Neural progenitor cell (in vitro differentiated cells): ENCODE measurements at regions not wholly inside any gene's neighbourhood (a gene's known extent, or its start where the extent isn't known, plus 50 kb on each side); places are given as distances from the start of the nearest gene placed in this dataset.

Experiments used
- DNase-seq: peaks from one replicate; pipeline ENCODE4 v3.0.0-alpha.2; 2016; ENCODE audit warnings: low spot score
- H2AFZ ChIP-seq: fragments of 200-600 bp; sonication (generic); replicated peaks from 2 replicates; pipeline ENCODE4 v1.6.1; 2016; ENCODE audit warnings: antibody characterized with exemption
- H3F3A ChIP-seq: fragments of 200-600 bp; sonication (generic); 2 replicates; pipeline ENCODE4 v1.6.1; 2016; ENCODE audit warnings: antibody characterized with exemption, low read depth
- H3K27ac ChIP-seq: fragments of 200-600 bp; sonication (generic); 2 replicates; pipeline ENCODE4 v1.5.1; 2016; ENCODE audit warnings: mild to moderate bottlenecking
- H3K27me3 ChIP-seq: fragments of 200-600 bp; sonication (generic); 2 replicates; pipeline ENCODE4 v1.6.1; 2016; ENCODE audit warnings: mild to moderate bottlenecking, moderate library complexity
- H3K36me3 ChIP-seq: fragments of 200-600 bp; sonication (generic); 2 replicates; pipeline ENCODE4 v1.5.1; 2016
- H3K4me1 ChIP-seq: fragments of 200-600 bp; sonication (generic); 2 replicates; pipeline ENCODE4 v1.6.1; 2016; ENCODE audit warnings: mixed run types
- H3K4me2 ChIP-seq: fragments of 200-600 bp; sonication (generic); 2 replicates; pipeline ENCODE4 v1.6.1; 2016
- H3K4me3 ChIP-seq: fragments of 200-600 bp; sonication (generic); 2 replicates; pipeline ENCODE4 v1.5.1; 2016
- H3K79me2 ChIP-seq: fragments of 200-600 bp; sonication (generic); 2 replicates; pipeline ENCODE4 v1.6.1; 2016; ENCODE audit warnings: low read depth
- H3K9ac ChIP-seq: fragments of 200-600 bp; sonication (generic); 2 replicates; pipeline ENCODE4 v1.6.1; 2016
- H3K9me3 ChIP-seq: fragments of 200-600 bp; sonication (generic); 2 replicates; pipeline ENCODE4 v1.5.1; 2016; ENCODE audit warnings: low read depth
- H4K20me1 ChIP-seq: fragments of 200-600 bp; sonication (generic); 2 replicates; pipeline ENCODE4 v1.6.1; 2016; ENCODE audit warnings: low read depth
- H3K27ac Mint-ChIP-seq: 3 replicates; pipeline ENCODE4 v1.8.0; 2021; ENCODE audit warnings: mixed read lengths
- H3K27me3 Mint-ChIP-seq: 2 replicates; pipeline ENCODE4 v1.8.0; 2022; ENCODE audit warnings: low read depth, mild to moderate bottlenecking, inconsistent platforms, moderate library complexity, mixed read lengths; ENCODE audit not compliant: insufficient read depth
- H3K36me3 Mint-ChIP-seq: 3 replicates; pipeline ENCODE4 v1.8.0; 2021; ENCODE audit warnings: mixed read lengths
- H3K4me1 Mint-ChIP-seq: 3 replicates; pipeline ENCODE4 v1.8.0; 2021; ENCODE audit warnings: mixed read lengths
- H3K4me3 Mint-ChIP-seq: 3 replicates; pipeline ENCODE4 v1.8.0; 2021; ENCODE audit warnings: mild to moderate bottlenecking, moderate library complexity, mixed read lengths
- H3K9me3 Mint-ChIP-seq: 3 replicates; pipeline ENCODE4 v1.8.0; 2020; ENCODE audit warnings: mixed read lengths
- CTCF ChIP-seq: fragments of 200-600 bp; sonication (generic); IDR thresholded peaks from 2 replicates; pipeline ENCODE4 v1.5.1; 2017; ENCODE audit warnings: antibody characterized with exemption, mild to moderate bottlenecking
- EZH2 ChIP-seq: fragments of 200-600 bp; sonication (generic); IDR thresholded peaks from 2 replicates; pipeline ENCODE4 v1.6.1; 2017; ENCODE audit warnings: antibody characterized with exemption, mild to moderate bottlenecking, moderate library complexity
- EZH2phosphoT487 ChIP-seq: fragments of 200-600 bp; sonication (generic); IDR thresholded peaks from 2 replicates; pipeline ENCODE4 v1.6.1; 2017; ENCODE audit warnings: antibody characterized with exemption

- no peak overlapping the region for H3K4me3 ChIP-seq
- no peaks in the 10 kb centered on the region for H3K27me3 ChIP-seq
- DNase-seq, result peak; percentile 13
- H3K27ac Mint-ChIP-seq, result no peak overlapping the region
- H2AFZ ChIP-seq, result no peak overlapping the region
- H3K36me3 ChIP-seq, result no peaks in the 10 kb centered on the region
- no peaks in the 10 kb centered on the region for H3K36me3 Mint-ChIP-seq
- no peak overlapping the region for H3K9ac ChIP-seq
- no peaks in the 10 kb centered on the region for H3K4me1 ChIP-seq
- no peaks in the 10 kb centered on the region for H3K79me2 ChIP-seq
- H3K9me3 Mint-ChIP-seq, result no peaks in the 10 kb centered on the region
- H3K27ac ChIP-seq, result no peak overlapping the region
- TF ChIP-seq CTCF, result no peak
- TF ChIP-seq EZH2, result no peak
- TF ChIP-seq EZH2phosphoT487, result no peak
- no peaks in the 10 kb centered on the region for H4K20me1 ChIP-seq
- no peak overlapping the region for H3K4me2 ChIP-seq
- H3K4me3 Mint-ChIP-seq, result no peak overlapping the region
- no peaks in the 10 kb centered on the region for H3K9me3 ChIP-seq
- H3K4me1 Mint-ChIP-seq, result peaks cover 10% of the 10 kb centered on the region
- H3K27me3 Mint-ChIP-seq, result no peaks in the 10 kb centered on the region
- H3F3A ChIP-seq, result no peaks in the 10 kb centered on the region
Measured at GRCh38 chr2:146916914-146917313, 927.9 kb upstream of the ACVR2A start.

- no peak overlapping the region for H3K27ac ChIP-seq
- Mint-ChIP-seq H3K27ac (no peak overlapping the region), H3K4me3 (no peak overlapping the region), H3K27me3 (peaks cover 2% of the 10 kb centered on the region), H3K4me1 (peaks cover 5% of the 10 kb centered on the region), H3K36me3 (no peaks in the 10 kb centered on the region), H3K9me3 (no peaks in the 10 kb centered on the region)
- H3K4me2 ChIP-seq, result no peak overlapping the region
- H3K79me2 ChIP-seq, result no peaks in the 10 kb centered on the region
- H2AFZ ChIP-seq, result no peak overlapping the region
- TF ChIP-seq EZH2, result no peak
- TF ChIP-seq EZH2phosphoT487, result no peak
- TF ChIP-seq CTCF, result no peak
- H3K27me3 ChIP-seq, result no peaks in the 10 kb centered on the region
- no peaks in the 10 kb centered on the region for H3K9me3 ChIP-seq
- no peaks in the 10 kb centered on the region for H3K4me1 ChIP-seq
- H3K4me3 ChIP-seq, result no peak overlapping the region
- H3F3A ChIP-seq, result no peaks in the 10 kb centered on the region
- H4K20me1 ChIP-seq, result no peaks in the 10 kb centered on the region
- no peak for DNase-seq
- no peaks in the 10 kb centered on the region for H3K36me3 ChIP-seq
- no peak overlapping the region for H3K9ac ChIP-seq
Measured at GRCh38 chr2:146913476-146913875, 931.4 kb upstream of the ACVR2A start.

- Mint-ChIP-seq H3K4me3 (no peak overlapping the region), H3K36me3 (no peaks in the 10 kb centered on the region), H3K9me3 (no peaks in the 10 kb centered on the region), H3K27ac (no peak overlapping the region), H3K4me1 (peaks cover 5% of the 10 kb centered on the region), H3K27me3 (peaks cover 2% of the 10 kb centered on the region)
- Histone ChIP-seq H3K4me2 (no peak overlapping the region), H3K4me3 (no peak overlapping the region), H2AFZ (no peak overlapping the region), H3K27ac (no peak overlapping the region), H4K20me1 (no peaks in the 10 kb centered on the region), H3K4me1 (no peaks in the 10 kb centered on the region), H3K79me2 (no peaks in the 10 kb centered on the region), H3K27me3 (no peaks in the 10 kb centered on the region), H3F3A (no peaks in the 10 kb centered on the region), H3K36me3 (no peaks in the 10 kb centered on the region), H3K9ac (no peak overlapping the region), H3K9me3 (no peaks in the 10 kb centered on the region)
- DNase-seq, result no peak
- TF ChIP-seq EZH2 (no peak), EZH2phosphoT487 (no peak), CTCF (no peak)
Measured at GRCh38 chr2:146912536-146912935, 932.3 kb upstream of the ACVR2A start.
